Astrocyte (in vitro differentiated cells and primary cell): ENCODE measurements at regions not wholly inside any gene's neighbourhood (a gene's known extent, or its start where the extent isn't known, plus 50 kb on each side); places are given as distances from the start of the nearest gene placed in this dataset.

Experiments
- EZH2 ChIP-seq: IDR thresholded peaks from 2 replicates; pipeline ENCODE4 v1.6.1; 2012; ENCODE audit warnings: mild to moderate bottlenecking, low read length, inconsistent platforms; ENCODE audit not compliant: insufficient read depth
- TF ChIP-seq, protein P1 (sequence below): IDR thresholded peaks from 2 replicates; pipeline ENCODE4 v1.5.1; 2011; ENCODE audit warnings: low read depth, mild to moderate bottlenecking, inconsistent platforms, low read length, moderate library complexity; ENCODE audit not compliant: insufficient read depth

DNA sequence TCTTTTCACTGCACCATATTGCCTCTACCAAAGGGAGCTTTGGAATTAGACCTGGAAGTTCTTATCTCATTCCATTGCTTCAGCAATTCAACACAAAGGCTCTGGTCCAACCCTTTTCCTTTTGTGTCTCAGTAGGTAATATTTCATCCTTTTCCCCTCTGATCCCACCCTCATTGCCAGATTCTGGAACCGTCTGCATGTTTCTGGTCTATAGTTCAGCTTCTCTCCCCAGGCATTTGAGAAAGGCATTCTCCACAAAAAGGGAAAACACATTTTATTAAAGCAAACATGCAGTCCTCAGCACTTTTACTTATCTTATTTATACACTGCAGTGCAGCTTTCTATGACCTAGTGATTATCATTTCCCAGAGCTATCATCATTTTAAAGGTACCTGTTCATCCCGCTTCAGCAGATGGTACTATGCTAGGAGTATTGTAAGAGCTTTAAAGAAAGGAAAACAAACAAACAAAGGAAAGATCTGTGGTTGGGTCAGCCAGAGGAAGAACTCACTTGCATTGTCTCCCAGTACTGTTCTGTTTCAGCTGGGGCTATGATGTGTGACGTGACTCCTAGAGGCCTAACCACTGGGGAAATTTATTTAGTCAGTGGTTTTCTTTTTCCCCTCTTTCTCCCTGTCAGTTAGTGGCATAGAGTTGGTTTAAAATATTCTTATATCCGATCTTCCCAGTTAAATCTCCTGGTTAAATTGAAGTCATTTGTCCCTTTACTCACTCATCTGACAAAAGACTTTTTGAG, 269.2 kb downstream of the TMEM38B start:
- TF ChIP-seq, protein P1, sequence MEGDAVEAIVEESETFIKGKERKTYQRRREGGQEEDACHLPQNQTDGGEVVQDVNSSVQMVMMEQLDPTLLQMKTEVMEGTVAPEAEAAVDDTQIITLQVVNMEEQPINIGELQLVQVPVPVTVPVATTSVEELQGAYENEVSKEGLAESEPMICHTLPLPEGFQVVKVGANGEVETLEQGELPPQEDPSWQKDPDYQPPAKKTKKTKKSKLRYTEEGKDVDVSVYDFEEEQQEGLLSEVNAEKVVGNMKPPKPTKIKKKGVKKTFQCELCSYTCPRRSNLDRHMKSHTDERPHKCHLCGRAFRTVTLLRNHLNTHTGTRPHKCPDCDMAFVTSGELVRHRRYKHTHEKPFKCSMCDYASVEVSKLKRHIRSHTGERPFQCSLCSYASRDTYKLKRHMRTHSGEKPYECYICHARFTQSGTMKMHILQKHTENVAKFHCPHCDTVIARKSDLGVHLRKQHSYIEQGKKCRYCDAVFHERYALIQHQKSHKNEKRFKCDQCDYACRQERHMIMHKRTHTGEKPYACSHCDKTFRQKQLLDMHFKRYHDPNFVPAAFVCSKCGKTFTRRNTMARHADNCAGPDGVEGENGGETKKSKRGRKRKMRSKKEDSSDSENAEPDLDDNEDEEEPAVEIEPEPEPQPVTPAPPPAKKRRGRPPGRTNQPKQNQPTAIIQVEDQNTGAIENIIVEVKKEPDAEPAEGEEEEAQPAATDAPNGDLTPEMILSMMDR = no peak
- TF ChIP-seq EZH2 = no peak
